ENCODE measurements at regions not wholly inside any gene's neighbourhood (a gene's known extent, or its start where the extent isn't known, plus 50 kb on each side); places are given as distances from the start of the nearest gene placed in this dataset.
"Not testable (repeated sequence)": the region's sequence is repeated elsewhere in the genome, so short reads cannot be mapped to it uniquely, and the experiment has no call there.

DNA sequence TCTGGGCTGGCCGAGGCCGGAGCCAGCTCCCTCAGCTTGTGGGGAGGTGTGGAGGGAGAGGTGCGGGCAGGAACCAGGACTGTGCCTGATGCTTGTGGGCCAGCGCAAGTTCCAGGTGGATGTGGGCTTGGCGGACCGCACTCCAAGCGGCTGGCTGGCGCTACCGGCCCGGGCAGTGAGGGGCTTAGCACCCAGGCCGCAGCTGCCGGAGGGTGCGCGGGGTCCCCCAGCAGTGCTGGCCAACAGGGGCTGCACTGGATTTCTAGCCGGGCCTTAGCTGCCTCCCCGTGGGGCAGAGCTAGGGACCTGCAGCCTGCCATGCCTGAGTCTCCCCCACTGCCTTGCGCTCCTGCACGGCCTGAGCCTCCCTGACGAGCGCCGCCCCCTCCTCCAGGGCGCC is 242.8 kb downstream of the CCSER2 start:
- DNase-seq: no peak

DNA sequence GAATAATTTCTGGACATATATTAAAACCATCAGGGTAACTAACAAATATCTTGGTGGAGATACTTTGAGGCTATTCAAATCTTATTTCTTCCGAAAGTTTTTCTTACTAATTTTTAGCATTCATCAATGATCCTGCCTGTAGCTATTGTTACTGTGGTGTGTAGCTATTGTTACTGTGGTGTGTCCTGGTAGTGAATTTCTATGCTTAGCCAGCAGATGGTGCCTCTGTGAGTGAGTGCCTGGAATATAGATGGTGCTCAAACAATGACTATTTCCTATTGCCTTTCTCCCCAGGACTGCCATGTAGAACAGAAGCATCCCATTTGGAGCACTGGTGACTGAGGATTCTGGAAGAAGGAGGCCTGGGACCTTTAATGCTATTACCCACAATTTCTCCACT is 245.7 kb downstream of the CCSER2 start:
- DNase-seq: no peak

DNA sequence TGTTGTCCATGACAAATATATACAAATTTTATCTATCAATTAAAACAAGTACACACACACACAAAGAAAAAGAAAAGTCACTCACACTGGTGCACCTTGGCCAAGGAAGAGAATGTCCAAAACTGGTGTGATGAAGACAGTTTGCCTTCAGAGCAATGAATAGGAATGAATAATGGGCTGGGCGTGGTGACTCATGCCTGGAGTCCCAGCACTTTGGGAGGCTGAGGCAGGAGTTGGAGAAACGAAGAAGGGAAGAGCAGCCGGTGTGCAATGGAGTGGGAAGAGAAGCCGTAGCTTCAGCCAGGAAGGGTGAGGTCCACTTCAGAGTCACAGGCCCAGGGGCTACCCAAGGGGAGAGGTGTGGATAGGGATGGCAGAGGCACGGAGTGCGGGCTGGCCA is 253.6 kb downstream of the CCSER2 start:
- no peak for DNase-seq

DNA sequence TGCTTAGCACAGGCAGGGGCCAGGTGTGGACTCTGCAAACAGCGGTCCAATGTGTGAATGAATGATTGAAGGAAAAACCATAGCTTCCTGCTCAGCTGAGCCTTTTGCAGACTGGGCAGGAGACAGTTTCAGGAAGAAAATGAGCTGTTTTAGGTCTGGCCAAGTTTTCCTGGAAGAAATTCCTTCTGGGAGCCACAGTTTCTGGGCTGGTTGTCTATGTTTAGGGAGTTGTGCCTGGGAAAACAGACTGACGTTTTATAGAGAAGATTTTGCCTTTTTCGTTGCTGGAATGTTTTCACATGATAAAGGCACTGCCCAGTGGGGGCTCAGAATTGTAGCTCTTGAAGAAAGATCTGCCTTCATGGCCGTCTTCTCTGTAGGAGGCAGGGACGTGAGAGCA is 255.1 kb downstream of the CCSER2 start:
- DNase-seq: no peak

DNA sequence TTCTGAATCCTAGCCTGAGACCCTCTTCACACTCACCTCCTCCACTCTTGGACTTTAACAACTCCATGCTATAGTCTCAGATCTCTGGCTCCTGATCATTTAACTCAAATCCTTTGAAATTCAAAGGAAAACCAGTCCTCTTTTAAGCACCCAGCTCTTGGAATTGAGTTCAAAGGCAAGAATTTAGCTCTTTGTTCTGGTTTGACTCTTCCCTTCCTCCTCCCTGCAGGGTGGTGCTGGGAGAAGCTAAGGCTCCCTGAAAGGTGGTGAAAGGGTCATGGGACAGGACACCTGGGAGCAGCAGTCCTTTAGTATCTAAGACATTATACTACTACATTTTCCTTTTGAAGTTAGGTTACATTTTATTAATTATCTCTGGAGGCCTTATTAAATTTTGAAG is 259.4 kb downstream of the CCSER2 start:
- DNase-seq: no peak

DNA sequence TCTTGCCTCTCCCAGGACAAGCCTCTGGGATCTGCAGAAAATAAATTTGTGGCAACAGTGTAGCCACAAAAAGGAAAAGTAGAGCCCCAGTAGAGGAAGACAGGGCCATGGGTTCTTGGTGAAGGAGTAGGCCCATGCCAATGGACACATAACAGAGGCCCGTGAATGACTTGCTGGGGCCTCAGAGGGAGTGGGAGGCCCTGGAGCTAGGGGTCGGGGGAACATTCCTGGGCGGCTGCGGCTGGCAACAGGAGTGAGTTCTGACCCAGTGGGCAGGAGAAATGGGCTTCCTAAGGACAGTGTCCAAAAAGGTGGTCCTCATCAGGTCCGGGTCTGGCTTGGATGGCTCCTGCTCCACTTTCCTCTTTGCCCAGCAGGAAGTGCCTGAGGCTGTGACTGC is 260.0 kb downstream of the CCSER2 start:
- DNase-seq: no peak

DNA sequence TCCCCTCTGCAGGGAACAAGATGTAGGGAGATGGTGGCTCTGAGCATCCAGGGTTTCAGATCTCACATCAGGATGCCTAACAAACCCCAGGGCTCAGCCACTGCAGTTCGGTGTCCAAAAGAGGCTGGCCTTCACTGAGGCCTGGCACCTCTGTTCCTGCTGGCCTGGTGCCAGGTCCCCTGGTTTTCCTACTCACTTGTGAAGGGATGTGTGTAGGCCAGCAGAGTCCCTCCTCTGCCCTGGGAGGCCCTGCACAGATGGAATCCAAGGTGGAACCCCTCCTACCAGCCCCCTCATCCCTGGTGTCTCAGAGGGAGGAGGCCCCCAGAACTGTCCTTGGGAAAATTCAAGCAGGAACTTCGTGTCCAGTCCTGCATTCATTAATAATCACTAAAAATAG is 260.6 kb downstream of the CCSER2 start:
- DNase-seq: no peak

DNA sequence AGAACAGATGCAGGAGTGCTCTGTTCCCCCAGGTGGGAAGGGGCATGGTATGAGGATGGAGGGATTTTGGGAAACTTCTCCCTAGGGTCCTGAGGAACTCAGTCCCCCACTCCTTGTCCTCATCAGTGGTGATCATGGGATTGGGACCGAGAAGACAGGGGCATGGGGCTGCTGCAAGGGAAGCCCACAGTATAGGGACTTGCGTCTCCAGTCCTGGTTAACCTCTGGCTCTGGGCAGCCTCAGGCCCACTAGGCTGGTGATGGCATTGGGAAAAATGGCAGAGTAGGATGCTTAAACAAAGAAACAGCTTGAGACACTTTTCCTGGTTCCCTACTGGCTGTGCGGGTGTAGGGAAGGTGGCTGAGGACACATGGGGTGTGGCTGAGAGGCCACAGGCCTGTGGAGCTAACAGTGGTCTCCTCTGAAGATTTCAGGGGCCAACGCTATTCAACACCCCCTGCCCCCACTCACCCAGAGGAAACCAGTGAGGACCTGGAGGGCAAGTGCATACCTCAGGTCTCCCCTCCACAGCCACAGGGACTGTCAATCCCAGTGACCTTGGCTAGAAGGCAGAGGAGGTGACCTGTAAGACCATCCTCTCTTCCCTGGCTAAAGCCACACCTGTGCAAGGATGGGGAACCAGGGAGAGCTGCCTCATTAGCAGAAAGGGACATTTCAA is 261.3 kb downstream of the CCSER2 start:
- DNase-seq: no peak

DNA sequence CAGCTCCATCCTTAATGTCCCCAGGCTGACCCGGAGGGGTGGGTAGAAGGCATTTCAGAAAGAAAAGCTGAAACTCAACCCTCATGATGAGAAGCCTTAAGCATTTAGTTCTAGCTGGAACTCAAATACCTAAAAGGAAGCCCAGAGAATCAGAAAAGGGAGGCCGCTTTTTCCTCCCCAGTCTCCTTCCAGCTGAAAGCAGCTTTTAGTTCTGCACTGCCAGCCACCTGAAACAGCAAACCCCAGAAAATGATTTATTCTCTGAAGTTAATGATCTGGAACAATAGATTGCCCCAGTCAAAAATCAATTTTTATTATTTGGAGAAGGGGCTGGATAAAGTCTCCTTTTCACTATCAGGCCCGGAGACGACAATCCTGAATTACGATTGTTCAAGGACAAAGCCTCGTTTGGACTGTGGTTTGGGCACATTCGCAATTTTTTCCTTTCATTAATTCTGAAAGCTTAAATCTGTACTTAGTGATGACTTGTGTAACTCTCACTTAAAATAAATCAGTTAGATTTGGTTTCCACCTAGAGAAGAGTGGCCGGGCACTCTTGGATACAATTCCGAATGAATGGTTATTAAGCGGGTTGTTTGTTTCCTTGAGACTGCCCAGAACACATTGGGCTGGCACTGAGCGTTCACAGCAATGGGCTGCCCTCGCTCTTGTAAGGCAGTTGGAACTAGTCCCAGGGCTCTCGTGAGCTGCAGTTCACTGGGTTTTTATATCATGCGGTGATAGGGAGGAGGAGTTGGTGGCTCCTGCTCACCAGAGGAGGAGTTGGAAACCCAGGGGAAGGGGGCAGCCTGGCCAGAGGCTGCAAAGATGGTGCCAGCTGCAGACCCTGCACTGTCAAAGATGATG is 262.2 kb downstream of the CCSER2 start:
- peak in 2 of 56 donors; percentile 8 to 23 for DNase-seq

DNA sequence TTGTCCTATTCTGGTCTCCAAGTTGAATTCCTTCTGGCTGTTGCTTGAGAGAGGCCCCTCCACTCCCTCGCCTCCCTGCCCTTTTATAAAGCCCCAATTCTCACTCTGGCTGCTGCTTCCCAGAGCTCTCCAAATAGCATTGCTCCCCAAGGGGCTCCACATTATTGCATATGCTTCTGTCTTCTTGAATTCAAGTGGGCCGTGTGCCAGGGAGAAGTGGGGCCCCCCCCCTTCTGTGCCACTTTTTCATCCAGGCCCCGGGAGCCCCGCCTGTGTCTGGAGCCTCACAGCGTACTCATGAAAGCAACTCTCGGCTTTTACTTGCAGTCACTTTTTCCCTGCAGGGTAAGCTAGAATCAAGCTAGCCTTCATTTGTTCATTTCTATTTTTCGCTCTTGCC is 265.1 kb downstream of the CCSER2 start:
- DNase-seq: peak in 1 of 56 donors; percentile 7

DNA sequence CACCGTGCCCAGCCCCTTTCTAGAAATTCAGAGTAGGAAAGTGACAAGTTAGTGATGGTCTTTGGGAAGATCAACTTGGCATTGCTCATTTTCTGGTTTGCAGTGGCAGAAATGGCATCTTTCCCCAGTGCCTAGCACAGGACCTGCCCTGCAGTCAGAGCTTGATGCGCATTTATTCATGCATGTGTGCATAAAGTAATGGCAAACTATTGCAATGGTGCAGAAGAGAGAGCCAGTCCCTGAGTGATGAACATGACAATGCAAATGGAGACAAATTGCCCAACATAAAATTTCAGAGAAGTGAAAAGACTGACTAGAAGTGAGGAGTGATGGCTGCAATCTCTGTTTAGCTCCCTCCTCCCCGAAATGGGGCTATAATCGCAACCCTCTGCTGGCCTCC is 268.2 kb downstream of the CCSER2 start:
- DNase-seq: no peak

DNA sequence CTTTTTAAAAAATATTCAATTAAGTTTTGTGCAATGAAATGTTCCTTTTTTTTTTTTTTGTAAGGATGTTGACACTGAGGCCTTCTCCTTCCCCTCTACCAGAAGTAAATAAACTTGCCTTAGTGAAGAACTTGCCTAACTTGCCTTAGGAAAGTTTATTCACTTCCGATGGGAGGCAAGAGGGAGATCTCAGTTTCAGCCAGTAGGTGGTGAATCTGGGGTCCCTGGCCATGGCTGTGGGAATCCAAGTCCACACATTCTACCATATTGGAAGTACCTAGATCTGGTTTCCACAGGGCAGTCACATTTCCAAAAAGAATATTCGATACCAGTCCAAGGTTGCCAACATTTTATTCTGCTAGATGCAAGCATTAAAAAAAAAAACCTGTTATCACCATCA is 270.9 kb downstream of the CCSER2 start:
- DNase-seq: no peak

DNA sequence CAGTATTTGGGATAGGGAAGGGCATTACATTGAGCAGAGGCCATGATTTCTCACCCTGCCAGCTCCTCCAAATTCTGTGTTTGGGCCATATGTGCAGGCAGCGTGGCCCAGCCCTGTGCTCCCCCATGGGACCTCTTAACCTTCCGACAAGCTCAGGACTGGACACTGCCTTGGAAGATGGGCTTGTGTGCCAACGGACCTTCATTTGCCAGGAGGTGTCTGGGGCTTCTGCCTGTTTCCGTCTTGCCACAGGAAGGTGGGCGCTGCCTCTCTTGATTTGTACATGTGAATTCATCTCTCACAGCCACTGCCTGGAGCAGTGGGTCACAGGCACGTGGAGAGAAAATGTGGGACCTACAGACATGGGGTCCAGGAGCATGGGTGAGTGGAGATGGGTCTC is 272.6 kb downstream of the CCSER2 start:
- DNase-seq: no peak

DNA sequence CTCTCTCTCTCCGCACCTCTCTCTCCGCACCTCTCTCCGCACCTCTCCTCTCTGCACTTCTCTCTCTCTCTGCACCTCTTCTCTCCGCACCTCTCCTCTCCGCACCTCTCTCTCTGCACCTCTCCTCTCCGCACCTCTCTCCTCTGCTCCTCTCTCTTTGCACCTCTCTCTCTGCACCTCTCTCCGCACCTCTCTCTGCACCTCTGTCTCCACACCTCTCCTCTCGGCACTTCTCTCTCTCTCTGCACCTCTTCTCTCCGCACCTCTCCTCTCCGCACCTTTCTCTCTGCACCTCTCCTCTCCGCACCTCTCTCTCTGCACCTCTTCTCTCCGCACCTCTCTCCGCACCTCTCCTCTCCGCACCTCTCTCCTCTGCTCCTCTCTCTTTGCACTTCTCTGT is 274.2 kb downstream of the CCSER2 start:
- not testable (repeated sequence) for DNase-seq

DNA sequence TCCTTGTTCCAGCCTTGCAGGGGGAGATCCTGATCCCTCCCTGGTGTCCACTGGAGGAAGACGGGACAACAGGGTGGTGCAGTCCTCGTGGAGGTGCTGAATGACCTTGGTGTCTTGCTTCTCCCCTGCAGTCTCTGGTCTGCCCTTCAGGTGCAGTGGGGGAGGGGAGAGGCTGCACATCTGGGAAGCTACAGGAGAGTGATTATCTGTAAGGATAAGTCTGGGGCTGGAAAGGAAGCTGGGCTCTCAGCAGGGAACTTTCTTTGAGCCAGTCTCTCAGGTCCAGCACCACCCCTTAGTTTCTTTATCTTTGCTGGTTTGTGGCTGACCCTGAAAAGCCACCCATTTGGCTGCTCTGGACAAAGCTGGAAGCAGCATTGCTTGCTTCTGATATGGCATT is 275.6 kb downstream of the CCSER2 start:
- DNase-seq: no peak

DNA sequence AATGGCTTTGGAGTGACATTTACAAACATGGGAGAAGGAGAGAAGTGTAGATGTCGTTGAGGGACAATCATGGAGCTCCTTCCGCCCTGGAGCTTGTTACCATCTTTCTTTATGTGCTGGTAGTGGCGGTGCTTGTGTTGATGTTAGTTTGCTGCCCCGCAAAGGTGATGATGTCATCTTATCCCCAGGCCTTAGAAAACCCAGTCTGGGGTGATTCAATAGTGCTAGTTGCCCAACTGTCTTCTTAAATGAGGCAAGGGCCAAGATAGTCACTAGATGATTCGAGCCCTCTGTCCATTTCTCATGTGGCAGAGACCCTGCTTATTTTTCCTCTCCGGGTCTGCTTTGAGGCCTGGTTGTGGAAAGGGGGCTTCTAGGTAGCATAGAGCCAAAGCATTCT is 277.4 kb downstream of the CCSER2 start:
- DNase-seq: no peak

DNA sequence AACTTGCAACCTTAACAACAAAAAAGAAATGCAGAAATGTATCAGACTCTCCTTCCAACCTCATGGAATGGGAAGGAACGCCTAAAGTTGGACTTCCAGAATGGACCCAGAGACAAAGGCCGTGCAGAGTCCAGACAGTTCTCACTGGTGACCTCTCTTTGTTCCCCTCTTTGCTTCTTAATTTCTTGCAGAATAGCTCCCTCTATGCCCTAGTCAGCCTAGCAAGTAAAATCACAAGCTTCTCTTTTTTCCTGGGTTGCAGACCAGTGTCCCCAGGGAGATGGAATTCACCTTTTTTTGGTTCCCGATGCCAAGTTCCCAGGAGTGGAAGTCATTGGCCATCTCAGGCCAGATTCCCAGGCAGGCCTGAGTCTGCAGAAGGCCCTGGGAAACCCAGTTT is 278.0 kb downstream of the CCSER2 start:
- DNase-seq: no peak

DNA sequence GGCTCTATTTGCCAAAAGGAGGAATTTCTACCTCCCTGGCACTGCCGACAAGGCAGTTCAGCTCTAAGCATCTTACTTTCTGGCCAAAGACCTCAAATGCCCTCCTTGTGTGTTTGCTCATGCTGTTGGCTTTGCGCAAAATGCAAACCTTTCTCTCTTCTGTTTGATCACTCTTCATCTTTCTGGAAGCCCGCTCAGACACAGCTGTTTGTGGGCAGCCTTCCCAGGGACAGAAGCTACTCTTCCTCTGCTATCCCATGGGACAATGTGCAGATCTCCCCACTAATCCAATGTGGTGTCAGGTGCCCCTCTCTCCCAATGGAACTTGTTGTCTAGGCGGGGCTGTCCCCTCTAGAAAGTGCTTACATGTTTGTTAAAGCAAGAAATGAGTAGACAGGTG is 278.7 kb downstream of the CCSER2 start:
- no peak for DNase-seq

DNA sequence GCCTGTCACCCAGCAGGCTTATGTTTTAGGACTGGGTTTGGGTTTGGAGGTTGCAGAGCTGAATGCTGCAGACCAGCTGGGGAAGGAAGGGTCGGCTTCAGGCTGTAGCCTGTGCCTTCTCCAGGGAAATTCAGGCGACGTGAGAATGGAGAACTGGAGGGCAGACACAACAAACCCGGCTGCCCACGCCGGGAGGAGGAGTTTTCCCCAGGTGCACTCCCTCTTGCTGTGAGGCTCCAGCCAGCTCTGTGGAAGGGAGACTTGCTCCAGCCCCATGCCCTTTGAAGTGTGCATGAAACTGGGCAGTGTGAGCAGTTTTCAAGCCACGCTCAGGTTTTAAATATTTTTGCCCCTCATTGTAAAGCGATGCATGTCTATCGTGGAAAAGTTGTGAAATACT is 279.1 kb downstream of the CCSER2 start:
- no peak for DNase-seq

DNA sequence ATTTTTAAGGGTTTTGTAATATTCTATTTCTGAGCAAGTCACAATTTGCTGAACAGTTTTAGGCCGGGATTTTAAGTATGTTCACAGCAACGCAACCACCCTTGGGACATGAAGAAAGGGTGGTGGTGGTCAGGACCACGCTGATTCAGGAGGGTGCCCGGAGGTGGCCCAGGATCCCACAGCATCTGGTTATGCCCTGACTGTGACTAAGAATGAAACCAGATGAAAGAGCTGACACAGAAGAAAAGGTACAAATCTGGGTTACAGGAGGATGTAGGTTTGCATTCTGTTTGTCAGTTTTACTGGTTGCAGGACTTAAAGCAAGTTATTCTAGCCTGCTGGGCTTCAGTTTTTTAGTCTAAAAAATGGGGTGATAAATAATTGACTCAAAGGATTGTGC is 279.7 kb downstream of the CCSER2 start:
- no peak for DNase-seq

DNA sequence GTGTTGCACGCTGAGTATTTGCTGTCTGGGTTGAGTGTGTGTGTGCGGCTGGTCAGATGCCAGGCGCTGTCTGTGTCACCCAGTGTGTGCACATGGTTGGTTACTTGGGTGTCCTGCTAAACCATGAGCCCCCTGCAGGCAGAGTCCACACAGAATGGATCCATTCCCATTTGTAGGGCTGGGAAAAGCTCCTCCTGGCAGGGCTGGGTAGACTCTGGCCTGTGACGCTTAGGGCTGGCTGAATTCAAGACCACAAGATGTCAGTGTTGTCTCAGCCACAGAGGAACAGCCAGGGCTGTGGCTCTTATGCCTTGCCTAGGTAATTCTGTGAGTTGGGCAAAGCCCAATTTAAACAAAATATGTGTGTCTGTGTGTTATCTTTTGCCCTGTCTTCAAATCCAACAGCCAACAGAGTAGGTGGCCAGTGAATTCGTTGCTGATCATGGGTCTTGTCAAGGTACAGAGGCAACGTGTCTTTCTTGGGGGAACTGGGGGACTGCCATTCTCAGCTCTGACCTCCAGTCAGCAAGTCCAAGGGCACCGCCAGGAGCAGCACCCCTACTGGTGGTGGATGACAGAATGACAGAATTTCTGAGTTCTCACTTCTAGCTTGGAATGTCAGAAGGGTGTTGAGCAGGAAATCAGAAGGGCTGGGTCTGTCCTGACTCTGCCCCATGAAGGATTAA is 285.1 kb downstream of the CCSER2 start:
- DNase-seq: peak in 9 of 56 donors; percentile 4 to 26 (median 8)

DNA sequence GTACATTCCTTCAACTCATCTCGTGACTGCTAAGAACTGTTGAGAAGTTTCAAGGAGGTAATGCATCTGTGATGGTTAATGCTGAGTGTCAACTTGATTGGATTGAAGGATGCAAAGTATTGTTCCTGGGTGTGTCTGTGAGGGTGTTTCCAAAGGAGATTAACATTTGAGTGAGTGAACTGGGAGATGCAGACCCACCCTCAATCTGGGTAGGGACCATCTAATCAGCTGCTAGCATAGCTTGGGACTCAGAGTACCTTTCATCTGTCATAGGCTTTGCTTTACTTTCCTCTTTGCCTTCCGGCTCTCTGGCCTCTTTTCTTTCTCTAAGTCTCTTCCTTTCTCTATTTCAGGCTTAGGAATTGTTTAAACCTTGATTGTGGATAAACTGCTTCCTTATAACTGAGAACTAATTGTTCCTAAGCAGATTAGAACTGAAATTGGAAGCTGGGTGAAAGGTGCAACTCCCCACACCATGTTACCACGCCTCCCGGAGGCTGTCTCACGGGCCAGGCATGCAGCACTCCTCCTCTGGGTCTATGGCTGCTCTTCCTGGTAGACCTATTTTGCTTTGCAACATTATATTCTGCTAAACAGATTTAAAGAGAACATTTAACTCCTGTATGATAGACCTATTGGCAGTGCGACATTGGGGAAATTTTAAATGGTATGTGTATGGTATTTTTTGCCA is 298.2 kb downstream of the CCSER2 start:
- DNase-seq: no peak

Data from nucleus accumbens (tissue), 56 donors.